ENCODE measurements at regions not wholly inside any gene's neighbourhood (a gene's known extent, or its start where the extent isn't known, plus 50 kb on each side); places are given as distances from the start of the nearest gene placed in this dataset.

DNA sequence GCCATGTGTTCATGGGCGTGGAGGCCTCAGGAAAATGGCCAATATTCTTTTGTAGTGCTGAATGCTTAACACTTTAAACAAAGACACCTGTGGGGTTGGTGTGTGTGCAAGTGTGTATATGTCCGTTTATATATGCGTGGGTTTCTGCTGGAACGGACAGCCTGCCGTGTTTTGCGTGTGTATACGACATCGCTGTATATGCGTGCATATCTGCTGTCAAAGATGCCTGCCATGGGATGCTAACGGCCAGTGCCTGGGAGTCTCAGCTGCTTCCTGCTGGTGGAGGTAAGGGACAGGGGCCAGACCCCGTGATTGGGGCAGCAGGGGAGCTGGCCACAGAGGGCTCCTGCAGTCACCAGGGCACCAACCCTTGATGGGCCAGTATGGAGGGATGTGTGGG is 216.3 kb upstream of the SHH start:
- H3K27me3 Mint-ChIP-seq = no peaks in the 10 kb centered on the region
- H3K9me3 Mint-ChIP-seq (ENCODE audit: low read depth) = peaks cover 9% of the 10 kb centered on the region
- H3K4me3 Mint-ChIP-seq = no peak overlapping the region
- H3K36me3 Mint-ChIP-seq = peaks cover 3% of the 10 kb centered on the region
- H3K27ac Mint-ChIP-seq = no peak overlapping the region
- no peaks in the 10 kb centered on the region for H3K4me1 Mint-ChIP-seq (ENCODE audit: low read depth)

DNA sequence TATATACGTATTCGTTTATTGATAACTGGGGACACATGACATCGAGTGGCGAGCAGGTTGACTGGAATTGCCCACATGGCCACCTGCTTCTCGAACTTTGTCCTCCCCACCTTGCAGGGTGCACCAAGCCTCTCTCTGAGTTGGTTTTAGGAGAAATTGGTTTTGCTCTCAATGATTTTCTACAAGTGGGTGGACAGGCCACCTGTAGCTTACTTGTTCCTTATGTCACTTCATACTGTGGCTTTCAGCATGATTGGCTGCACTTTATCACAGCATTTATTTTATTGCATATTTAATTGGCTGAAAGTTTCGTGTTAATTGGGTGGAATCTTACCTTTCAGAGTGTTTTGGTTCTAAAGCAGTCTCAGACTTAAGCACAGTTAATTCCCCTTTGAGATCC is 215.6 kb upstream of the SHH start:
- H3K4me1 Mint-ChIP-seq (ENCODE audit: low read depth) = no peaks in the 10 kb centered on the region
- H3K36me3 Mint-ChIP-seq = no peaks in the 10 kb centered on the region
- no peaks in the 10 kb centered on the region for H3K27me3 Mint-ChIP-seq
- H3K4me3 Mint-ChIP-seq = no peak overlapping the region
- H3K27ac Mint-ChIP-seq = no peak overlapping the region
- peaks cover 6% of the 10 kb centered on the region for H3K9me3 Mint-ChIP-seq (ENCODE audit: low read depth)

DNA sequence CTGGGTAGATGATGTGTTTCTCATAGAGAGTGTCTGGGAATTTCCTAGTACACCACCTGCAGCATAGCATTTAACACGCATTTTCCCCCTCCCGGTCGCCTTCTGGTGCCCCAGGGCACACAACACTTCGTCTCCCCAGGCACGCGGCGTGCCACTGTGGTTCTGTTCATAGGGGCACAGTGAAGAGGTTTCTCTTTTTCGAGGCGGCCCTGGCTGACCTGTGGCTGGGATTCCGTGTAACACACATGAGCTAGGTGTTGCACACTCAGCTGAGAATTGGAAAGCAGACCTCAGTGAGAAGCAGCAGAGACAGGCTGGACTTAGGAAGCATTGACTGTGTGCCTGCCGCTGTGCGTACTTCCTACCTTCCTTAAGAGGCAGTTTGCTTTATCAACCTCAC is 214.3 kb upstream of the SHH start:
- H3K4me1 Mint-ChIP-seq (ENCODE audit: low read depth) = no peaks in the 10 kb centered on the region
- no peak overlapping the region for H3K4me3 Mint-ChIP-seq
- no peaks in the 10 kb centered on the region for H3K9me3 Mint-ChIP-seq (ENCODE audit: low read depth)
- H3K27ac Mint-ChIP-seq = no peak overlapping the region
- H3K27me3 Mint-ChIP-seq = no peaks in the 10 kb centered on the region
- H3K36me3 Mint-ChIP-seq = no peaks in the 10 kb centered on the region

DNA sequence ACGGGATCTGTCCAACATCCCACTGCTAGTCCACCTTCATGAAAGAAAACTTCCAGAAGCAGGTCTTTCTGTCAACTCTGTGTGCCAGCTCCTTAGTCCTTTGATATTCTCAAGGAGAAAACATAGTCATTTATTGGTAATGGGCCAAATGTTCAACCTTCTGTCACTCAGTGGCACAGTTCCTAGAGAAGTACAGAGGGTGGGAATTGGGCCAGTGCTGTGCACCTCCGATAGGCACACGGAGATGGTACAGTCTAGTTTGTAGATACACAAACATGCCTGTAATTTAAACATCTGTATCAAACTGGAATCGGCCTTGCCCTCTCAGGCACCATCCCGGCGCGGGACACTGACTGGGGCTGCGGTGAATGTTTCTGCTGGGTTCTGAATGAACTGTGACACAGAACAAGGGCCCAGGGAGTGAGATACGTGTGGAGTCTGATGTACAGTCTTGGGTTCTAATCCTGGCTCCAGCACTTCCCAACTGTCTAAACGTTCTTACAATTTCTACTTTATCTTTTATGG is 213.9 kb upstream of the SHH start:
- Mint-ChIP-seq H3K27ac (no peak overlapping the region), H3K4me1 (ENCODE audit: low read depth) (no peaks in the 10 kb centered on the region), H3K27me3 (no peaks in the 10 kb centered on the region), H3K9me3 (ENCODE audit: low read depth) (no peaks in the 10 kb centered on the region), H3K4me3 (no peak overlapping the region), H3K36me3 (no peaks in the 10 kb centered on the region)

DNA sequence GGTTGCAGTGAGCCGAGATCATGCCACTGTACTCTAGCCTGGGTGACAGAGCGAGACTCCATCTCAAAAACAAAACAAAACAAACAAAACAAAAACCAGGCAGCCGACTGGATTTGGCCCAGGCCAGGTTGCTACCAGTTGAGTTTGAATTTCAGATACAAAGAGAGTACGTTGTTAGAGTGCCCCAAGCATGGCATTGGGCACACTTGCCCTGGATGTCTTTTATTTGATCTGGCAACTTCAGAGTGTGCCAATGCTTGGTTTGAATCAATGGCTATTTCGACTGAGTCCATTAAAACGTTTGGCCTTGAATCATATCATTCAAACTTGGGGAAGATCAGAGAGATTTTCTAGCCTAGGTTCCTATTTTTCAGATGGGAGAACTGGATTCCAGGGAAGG is 213.4 kb upstream of the SHH start:
- H3K4me1 Mint-ChIP-seq (ENCODE audit: low read depth) = peaks cover 2% of the 10 kb centered on the region
- no peaks in the 10 kb centered on the region for H3K9me3 Mint-ChIP-seq (ENCODE audit: low read depth)
- no peaks in the 10 kb centered on the region for H3K36me3 Mint-ChIP-seq
- H3K27ac Mint-ChIP-seq = no peak overlapping the region
- no peak overlapping the region for H3K4me3 Mint-ChIP-seq
- no peaks in the 10 kb centered on the region for H3K27me3 Mint-ChIP-seq

DNA sequence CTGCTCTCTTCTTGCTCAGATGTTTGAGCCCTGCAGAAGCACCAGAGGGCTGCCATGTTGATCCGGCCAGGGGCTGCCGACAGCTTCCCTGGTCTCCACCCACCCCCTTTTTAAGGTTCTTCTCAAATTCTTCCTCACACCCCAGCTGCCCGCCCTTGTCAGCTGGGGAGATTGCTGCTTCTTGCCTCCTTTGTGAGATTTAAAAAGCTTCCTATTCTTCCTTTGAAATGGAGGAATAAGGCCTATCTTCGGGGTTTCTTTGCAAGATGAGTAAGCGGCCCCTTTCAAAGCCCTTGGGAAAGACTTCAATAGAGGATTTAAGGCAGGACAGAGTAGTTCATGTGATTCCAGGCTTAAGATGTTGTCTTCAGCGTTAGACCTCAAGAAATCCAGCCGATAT is 211.9 kb upstream of the SHH start:
- no peak overlapping the region for H3K4me3 Mint-ChIP-seq
- H3K27me3 Mint-ChIP-seq = peaks cover 2% of the 10 kb centered on the region
- peaks cover 13% of the 10 kb centered on the region for H3K4me1 Mint-ChIP-seq (ENCODE audit: low read depth)
- H3K36me3 Mint-ChIP-seq = no peaks in the 10 kb centered on the region
- no peak overlapping the region for H3K27ac Mint-ChIP-seq
- H3K9me3 Mint-ChIP-seq (ENCODE audit: low read depth) = no peaks in the 10 kb centered on the region

DNA sequence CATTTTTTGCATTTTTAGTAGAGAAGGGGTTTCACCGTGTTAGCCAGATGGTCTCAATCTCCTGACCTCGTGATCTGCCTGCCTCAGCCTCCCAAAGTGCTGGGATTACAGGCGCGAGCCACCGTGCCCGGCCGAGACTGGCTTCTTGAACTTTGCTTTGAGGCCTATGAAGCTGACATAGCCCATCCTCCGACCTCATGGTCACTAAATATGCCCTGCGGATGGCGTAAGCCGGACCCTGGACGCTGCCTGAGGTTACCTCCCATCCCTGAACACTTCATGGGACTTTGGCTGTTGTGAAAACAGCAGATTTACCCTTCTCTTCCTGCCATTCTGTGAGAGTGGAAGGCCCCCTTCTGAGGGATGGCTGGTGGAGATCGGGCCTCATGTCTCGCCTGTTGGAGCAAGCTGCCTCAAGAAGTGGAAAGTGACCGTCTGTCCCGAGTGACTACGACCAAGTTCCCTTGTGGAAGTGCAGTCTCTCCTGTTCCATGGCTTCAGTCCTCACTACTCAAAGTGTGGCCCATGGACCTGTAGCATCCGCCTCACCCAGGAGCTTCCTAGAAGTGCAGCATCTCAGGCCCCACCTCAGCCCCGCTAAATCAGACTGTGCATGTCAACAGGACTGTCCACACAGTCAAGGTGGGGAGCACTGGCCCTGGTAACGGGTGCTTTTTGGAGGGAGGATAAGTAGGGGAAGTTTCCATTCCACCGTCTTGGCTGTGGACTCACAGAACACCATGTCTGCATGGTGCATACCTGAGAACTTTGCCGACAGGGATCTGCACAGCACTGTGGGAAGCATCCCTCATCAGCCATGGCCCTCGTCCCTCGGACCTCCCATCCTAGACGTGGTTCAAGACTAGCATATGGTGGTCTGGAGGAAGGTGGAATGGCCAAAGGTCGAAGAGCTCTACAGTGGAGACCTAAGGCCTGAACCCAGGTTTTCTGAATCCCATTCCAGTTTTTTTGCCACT is 210.5 kb upstream of the SHH start:
- no peaks in the 10 kb centered on the region for H3K9me3 Mint-ChIP-seq (ENCODE audit: low read depth)
- no peaks in the 10 kb centered on the region for H3K36me3 Mint-ChIP-seq
- H3K27me3 Mint-ChIP-seq = peaks cover 2% of the 10 kb centered on the region
- H3K27ac Mint-ChIP-seq = no peak overlapping the region
- H3K4me3 Mint-ChIP-seq = no peak overlapping the region
- H3K4me1 Mint-ChIP-seq (ENCODE audit: low read depth) = peaks cover 13% of the 10 kb centered on the region

DNA sequence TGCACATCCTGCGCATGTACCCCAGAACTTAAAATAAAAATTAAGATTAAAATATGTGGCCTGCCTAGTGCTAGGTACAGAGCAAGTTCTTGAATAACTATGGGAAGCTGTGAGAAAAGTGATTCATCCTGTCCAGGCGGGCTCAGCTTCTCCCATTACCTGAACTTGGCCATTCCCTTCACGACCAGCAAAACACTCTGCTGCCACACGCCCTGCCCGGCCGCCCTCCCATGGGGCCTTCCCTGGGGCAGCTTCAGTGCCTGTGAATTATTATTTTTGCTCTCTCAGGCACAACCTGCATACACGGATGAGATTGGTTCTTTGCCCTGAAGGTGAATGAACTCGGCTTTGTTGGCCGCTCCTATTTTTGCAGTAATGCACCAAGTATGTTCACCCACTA is 209.2 kb upstream of the SHH start:
- peaks cover 2% of the 10 kb centered on the region for H3K27me3 Mint-ChIP-seq
- no peaks in the 10 kb centered on the region for H3K9me3 Mint-ChIP-seq (ENCODE audit: low read depth)
- no peak overlapping the region for H3K27ac Mint-ChIP-seq
- peaks cover 13% of the 10 kb centered on the region for H3K4me1 Mint-ChIP-seq (ENCODE audit: low read depth)
- H3K36me3 Mint-ChIP-seq = no peaks in the 10 kb centered on the region
- no peak overlapping the region for H3K4me3 Mint-ChIP-seq

DNA sequence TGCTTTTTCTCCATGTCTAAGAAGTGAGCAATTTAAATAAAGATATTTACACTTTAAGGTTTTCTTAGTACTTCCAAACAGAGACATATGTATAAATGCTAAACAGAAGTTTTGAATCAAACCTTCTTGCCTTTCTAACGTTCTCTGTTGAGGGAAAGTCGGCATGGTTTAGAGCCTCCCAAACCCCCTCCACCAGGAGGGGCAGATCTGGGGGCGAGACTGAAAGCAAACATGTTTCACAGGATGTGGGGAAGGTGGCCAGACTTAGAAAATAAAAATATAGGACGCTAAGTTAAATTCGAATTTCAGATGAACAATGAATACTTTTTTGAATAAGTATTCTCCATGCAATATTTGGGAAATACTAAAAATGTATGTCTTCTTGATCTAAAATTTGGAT is 208.3 kb upstream of the SHH start:
- peaks cover 13% of the 10 kb centered on the region for H3K4me1 Mint-ChIP-seq (ENCODE audit: low read depth)
- H3K27me3 Mint-ChIP-seq = peaks cover 2% of the 10 kb centered on the region
- H3K4me3 Mint-ChIP-seq = no peak overlapping the region
- H3K9me3 Mint-ChIP-seq (ENCODE audit: low read depth) = no peaks in the 10 kb centered on the region
- peak overlapping the region; percentile 47 for H3K27ac Mint-ChIP-seq
- no peaks in the 10 kb centered on the region for H3K36me3 Mint-ChIP-seq

DNA sequence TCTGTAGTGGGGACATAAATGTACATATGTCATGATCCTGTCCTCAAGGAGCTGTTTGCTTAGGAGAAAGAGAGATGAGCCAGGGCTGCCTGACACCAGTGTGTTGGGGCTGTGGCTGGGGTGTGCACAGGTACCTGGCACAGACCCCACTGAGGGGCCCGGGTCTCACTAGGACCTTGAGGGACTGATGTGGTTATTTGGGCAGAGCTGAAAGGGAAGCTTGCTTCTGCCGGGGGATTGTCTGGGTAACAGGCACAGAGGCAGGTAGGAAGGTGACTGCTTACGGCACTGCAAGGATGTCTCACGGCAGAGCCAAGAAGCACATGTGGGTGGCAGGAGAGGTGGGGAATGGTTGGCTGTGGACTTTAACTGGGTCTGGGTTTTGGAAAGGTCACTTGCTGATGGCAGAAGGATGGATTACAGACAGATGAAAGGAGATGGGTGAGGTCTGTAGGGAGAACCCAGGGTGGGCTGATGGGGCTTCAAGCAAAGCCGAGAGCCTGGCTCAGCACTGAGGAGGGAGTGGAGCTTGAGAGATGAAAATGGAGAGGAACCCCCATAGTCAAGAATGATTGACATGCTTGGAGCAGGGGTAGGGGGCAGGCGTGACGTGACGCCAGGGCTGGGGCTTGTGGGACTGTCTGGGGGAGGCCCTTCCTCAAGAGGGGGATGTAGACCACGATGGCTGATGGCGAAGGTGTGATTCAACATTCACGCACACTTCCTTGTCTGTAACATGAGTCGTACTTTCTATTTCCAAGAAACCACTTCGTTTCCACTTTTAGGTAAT is 207.7 kb upstream of the SHH start:
- no peak overlapping the region for H3K4me3 Mint-ChIP-seq
- H3K36me3 Mint-ChIP-seq = no peaks in the 10 kb centered on the region
- H3K27me3 Mint-ChIP-seq = peaks cover 2% of the 10 kb centered on the region
- no peaks in the 10 kb centered on the region for H3K9me3 Mint-ChIP-seq (ENCODE audit: low read depth)
- peak overlapping the region; percentile 47 for H3K27ac Mint-ChIP-seq
- peaks cover 13% of the 10 kb centered on the region for H3K4me1 Mint-ChIP-seq (ENCODE audit: low read depth)

DNA sequence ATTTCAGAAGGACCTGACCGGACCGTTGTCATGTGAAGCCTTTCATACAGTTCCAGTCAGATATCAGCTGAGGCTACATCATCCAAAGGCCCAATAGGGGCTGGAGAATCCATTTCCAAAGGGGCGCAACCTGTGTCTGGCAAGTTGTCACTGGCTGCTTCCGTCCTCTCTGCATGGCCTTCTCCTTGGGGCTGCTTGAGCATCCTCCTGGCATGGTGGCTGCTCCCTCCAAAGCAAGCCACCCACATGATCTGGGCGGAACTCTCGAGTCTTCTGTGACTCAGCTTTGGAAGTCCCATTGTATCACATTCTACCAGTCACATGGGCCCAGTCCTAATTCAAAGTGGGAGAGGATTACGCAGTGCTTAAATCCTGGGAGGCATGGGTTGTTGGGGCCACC is 207.0 kb upstream of the SHH start:
- peaks cover 2% of the 10 kb centered on the region for H3K9me3 Mint-ChIP-seq (ENCODE audit: low read depth)
- no peak overlapping the region for H3K4me3 Mint-ChIP-seq
- peaks cover under 1% of the 10 kb centered on the region for H3K36me3 Mint-ChIP-seq

DNA sequence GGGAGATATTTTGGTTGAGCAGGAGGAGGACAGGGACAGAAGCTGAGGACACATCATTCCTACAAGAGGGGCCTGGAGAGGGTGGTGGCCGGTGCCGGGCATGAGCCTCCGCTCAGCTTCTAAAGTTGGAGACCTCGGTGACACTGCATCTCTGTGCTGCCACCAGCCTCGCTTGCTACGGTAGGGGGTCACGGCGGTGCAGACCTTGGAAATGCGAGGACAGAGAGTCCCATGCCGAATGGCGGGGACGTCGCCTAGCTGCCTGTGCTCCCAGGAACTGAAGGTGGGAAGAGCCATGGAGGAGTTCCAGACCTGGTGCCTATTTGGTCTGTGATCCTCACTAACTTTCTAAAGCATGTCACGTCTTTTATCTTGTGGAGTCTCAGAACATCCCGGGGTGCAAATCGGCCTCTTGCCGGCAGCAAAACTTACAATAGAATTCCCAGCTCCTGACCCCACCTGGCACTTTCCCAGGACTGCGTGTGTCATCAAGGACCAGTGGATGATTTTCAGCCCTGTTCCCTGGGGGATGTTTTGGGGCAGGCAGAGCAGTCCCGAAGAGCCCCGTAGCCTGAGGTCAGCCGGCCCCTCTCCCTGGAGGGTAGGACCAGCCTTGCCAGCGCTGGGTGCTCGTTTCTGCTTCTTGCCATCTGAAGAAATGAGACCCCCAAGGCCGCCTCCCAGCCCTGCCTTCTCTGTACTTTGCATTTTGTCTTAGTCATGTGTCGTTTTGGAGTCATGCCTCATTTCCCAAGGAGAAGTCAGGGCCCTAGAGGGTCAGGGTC is 205.8 kb upstream of the SHH start:
- Mint-ChIP-seq H3K9me3 (ENCODE audit: low read depth) (peaks cover 10% of the 10 kb centered on the region), H3K4me1 (ENCODE audit: low read depth) (peaks cover 19% of the 10 kb centered on the region), H3K4me3 (no peak overlapping the region), H3K27ac (no peak overlapping the region), H3K27me3 (peaks cover 2% of the 10 kb centered on the region), H3K36me3 (peaks cover 6% of the 10 kb centered on the region)

More for the DNA sequence above, 207.0 kb upstream of the SHH start:
- Mint-ChIP-seq H3K27ac (no peak overlapping the region), H3K4me1 (ENCODE audit: low read depth) (peaks cover 16% of the 10 kb centered on the region), H3K27me3 (peaks cover 2% of the 10 kb centered on the region)

DNA sequence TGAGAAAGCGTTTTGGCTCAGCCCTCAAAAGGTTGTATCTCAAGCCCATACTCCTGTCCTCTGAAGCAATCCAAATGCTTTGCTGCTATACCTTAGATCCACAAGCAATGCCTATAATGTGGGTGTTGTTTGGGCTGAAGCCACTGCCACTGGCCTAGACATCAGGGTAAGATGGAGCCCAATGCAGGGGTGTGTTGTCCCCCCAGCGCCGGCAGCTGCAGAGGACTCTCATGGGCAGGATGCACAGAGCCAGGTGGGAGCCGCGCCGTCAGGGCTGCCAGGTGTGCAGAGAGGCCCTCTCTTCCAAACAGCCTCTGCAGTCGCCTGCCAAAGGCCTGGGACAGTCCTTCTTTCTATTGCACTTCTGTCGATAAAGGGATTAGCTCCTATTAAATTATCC is 205.2 kb upstream of the SHH start:
- Mint-ChIP-seq H3K36me3 (peaks cover 6% of the 10 kb centered on the region), H3K4me1 (ENCODE audit: low read depth) (peaks cover 19% of the 10 kb centered on the region), H3K27me3 (peaks cover 2% of the 10 kb centered on the region), H3K4me3 (no peak overlapping the region), H3K9me3 (ENCODE audit: low read depth) (peaks cover 11% of the 10 kb centered on the region), H3K27ac (no peak overlapping the region)

DNA sequence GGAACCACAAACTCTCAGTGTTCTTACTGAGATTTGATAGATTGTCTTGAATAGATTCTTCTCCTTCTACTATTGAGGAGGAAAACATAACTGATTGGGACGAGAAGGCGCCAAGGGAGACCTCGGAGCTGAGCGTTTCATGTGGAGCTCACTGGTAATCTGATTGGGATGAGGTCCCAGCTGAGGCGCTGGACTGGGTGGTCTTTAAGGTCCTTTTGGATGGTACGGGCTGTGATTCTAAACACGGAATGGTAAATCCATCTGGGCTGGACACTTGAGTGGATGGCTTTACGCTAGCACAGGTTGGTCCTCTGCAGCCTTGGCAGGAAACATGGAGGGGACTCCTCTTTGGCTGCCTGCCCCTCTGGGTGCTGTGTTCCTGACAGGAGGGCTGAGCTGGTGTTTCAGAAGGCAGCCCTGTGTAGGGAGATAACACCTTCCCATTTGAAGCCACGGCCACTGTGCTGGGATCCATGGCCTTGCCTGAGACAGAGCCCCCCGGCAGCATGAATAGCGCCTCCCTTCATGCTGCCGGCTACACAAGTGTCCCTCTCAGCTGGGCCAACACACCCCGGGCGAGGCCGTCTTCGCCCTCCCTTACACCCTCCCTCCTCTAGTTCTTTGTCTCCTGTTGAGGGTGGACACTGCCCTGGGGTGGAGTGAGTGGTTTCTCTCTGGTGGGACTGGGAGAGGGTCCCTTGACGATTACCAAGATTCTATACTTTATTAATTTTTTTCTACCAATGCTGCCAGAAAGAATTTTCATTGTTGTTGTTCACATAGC is 203.2 kb upstream of the SHH start:
- peaks cover 6% of the 10 kb centered on the region for H3K36me3 Mint-ChIP-seq
- H3K27me3 Mint-ChIP-seq = peaks cover 2% of the 10 kb centered on the region
- H3K4me1 Mint-ChIP-seq (ENCODE audit: low read depth) = peaks cover 15% of the 10 kb centered on the region
- H3K27ac Mint-ChIP-seq = peak overlapping the region; percentile 28
- H3K4me3 Mint-ChIP-seq = no peak overlapping the region
- peaks cover 12% of the 10 kb centered on the region for H3K9me3 Mint-ChIP-seq (ENCODE audit: low read depth)
